Liver (tissue), 3 donors: ENCODE measurements at regions not wholly inside any gene's neighbourhood (a gene's known extent, or its start where the extent isn't known, plus 50 kb on each side); places are given as distances from the start of the nearest gene placed in this dataset.

ENCODE experiments used
- EGR1 ChIP-seq, 2 donors: IDR thresholded peaks; 2 replicates each; pipeline ENCODE4 v1.6.1; 2016 to 2018; ENCODE audit warnings: antibody characterized with exemption in 2 of 2, low read depth in 2 of 2
- GABPA ChIP-seq, 2 donors: IDR thresholded peaks in 1 of 2; conservative IDR thresholded peaks in 1 of 2; 2 replicates each; pipeline ENCODE4 v1.6.1; 2016; ENCODE audit warnings: antibody characterized with exemption in 2 of 2, mild to moderate bottlenecking in 1 of 2, moderate library complexity in 1 of 2
- HNF4G ChIP-seq: IDR thresholded peaks from 2 replicates; pipeline ENCODE4 v1.6.1; 2016; ENCODE audit warnings: antibody characterized with exemption
- JUND ChIP-seq, 2 donors: IDR thresholded peaks; 2 replicates each; pipeline ENCODE4 v1.6.1; 2016; ENCODE audit warnings: antibody characterized with exemption in 2 of 2
- RAD21 ChIP-seq, 2 donors: IDR thresholded peaks; 2 replicates each; pipeline ENCODE4 v1.6.1; 2016; ENCODE audit warnings: antibody characterized with exemption in 2 of 2, mild to moderate bottlenecking in 2 of 2
- REST ChIP-seq: IDR thresholded peaks from 2 replicates; pipeline ENCODE4 v1.6.1; 2016; ENCODE audit warnings: antibody characterized with exemption, mild to moderate bottlenecking
- RXRA ChIP-seq, 2 donors: IDR thresholded peaks; 2 replicates each; pipeline ENCODE4 v1.6.1; 2017 to 2018; ENCODE audit warnings: antibody characterized with exemption in 2 of 2, mild to moderate bottlenecking in 1 of 2
- SP1 ChIP-seq: IDR thresholded peaks from 2 replicates; pipeline ENCODE4 v1.6.1; 2018; ENCODE audit warnings: antibody characterized with exemption, mild to moderate bottlenecking
- TAF1 ChIP-seq: conservative IDR thresholded peaks from 2 replicates; pipeline ENCODE4 v1.6.1; 2016; ENCODE audit warnings: antibody characterized with exemption, mild to moderate bottlenecking
- TF ChIP-seq, protein P1 (sequence below): fragments of 150-350 bp; IDR thresholded peaks from 2 replicates; pipeline ENCODE4 v1.5.1; 2017; ENCODE audit warnings: improper control_type of control experiment, low read depth, low read length; ENCODE audit not compliant: missing input control
- TF ChIP-seq, protein P2 (sequence below): IDR thresholded peaks from 2 replicates; pipeline ENCODE4 v1.6.1; 2016; ENCODE audit warnings: antibody characterized with exemption
- donor health status: healthy.
- donor health status: healthy.

GRCh38 chr14:38789805-38790204 is 313.2 kb downstream of the SEC23A start:
- TF ChIP-seq GABPA (IDR thresholded peaks at IDR 0.05 in 1 of 2, conservative IDR thresholded peaks at IDR 0.05 in 1 of 2) (no peak), SP1 (no peak), RAD21 (IDR thresholded peaks at IDR 0.05) (no peak), TAF1 (no peak), JUND (IDR thresholded peaks at IDR 0.05) (no peak), RXRA (IDR thresholded peaks at IDR 0.05) (no peak), HNF4G (no peak), REST (no peak), EGR1 (IDR thresholded peaks at IDR 0.05; ENCODE audit: low read depth in 2 of 2) (no peak)
- TF ChIP-seq, protein P1, sequence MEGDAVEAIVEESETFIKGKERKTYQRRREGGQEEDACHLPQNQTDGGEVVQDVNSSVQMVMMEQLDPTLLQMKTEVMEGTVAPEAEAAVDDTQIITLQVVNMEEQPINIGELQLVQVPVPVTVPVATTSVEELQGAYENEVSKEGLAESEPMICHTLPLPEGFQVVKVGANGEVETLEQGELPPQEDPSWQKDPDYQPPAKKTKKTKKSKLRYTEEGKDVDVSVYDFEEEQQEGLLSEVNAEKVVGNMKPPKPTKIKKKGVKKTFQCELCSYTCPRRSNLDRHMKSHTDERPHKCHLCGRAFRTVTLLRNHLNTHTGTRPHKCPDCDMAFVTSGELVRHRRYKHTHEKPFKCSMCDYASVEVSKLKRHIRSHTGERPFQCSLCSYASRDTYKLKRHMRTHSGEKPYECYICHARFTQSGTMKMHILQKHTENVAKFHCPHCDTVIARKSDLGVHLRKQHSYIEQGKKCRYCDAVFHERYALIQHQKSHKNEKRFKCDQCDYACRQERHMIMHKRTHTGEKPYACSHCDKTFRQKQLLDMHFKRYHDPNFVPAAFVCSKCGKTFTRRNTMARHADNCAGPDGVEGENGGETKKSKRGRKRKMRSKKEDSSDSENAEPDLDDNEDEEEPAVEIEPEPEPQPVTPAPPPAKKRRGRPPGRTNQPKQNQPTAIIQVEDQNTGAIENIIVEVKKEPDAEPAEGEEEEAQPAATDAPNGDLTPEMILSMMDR = no peak
- TF ChIP-seq, protein P2, sequence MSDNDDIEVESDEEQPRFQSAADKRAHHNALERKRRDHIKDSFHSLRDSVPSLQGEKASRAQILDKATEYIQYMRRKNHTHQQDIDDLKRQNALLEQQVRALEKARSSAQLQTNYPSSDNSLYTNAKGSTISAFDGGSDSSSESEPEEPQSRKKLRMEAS = no peak
